Activated T-cell treated with anti-CD3 and anti-CD28 coated beads for 24 hours (primary cell): ENCODE measurements at regions not wholly inside any gene's neighbourhood (a gene's known extent, or its start where the extent isn't known, plus 50 kb on each side); places are given as distances from the start of the nearest gene placed in this dataset.

ENCODE experiments used
- DNase-seq: peaks from one replicate; pipeline ENCODE4 v3.0.0-alpha.2; 2020; ENCODE audit warnings: low read depth

- DNase-seq = no peak
Observed at GRCh38 chr5:74187757-74188156, 452.8 kb downstream of the ENC1 start.

GRCh38 chr5:74186356-74187315, 453.9 kb downstream of the ENC1 start:
- no peak for DNase-seq

GRCh38 chr5:74185599-74185998, 454.9 kb downstream of the ENC1 start:
- DNase-seq = no peak

- no peak for DNase-seq
Observed at GRCh38 chr5:74184649-74185048, 455.9 kb downstream of the ENC1 start.

GRCh38 chr5:74183041-74183440, 457.5 kb downstream of the ENC1 start:
- DNase-seq = no peak

GRCh38 chr5:74182603-74183002, 457.9 kb downstream of the ENC1 start:
- no peak for DNase-seq

- DNase-seq = no peak
Observed at GRCh38 chr5:74179701-74180100, 460.8 kb downstream of the ENC1 start.

GRCh38 chr5:74179179-74179578, 461.3 kb downstream of the ENC1 start:
- DNase-seq = no peak

GRCh38 chr5:74177961-74178360, 462.6 kb downstream of the ENC1 start:
- no peak for DNase-seq

GRCh38 chr5:74174366-74174765, 466.2 kb downstream of the ENC1 start:
- no peak for DNase-seq

GRCh38 chr5:74173665-74174064, 466.9 kb downstream of the ENC1 start:
- no peak for DNase-seq

GRCh38 chr5:74173241-74173640, 467.3 kb downstream of the ENC1 start:
- no peak for DNase-seq

GRCh38 chr5:74169701-74170100, 470.8 kb downstream of the ENC1 start:
- no peak for DNase-seq

GRCh38 chr5:74167930-74168315, 472.6 kb downstream of the ENC1 start:
- no peak for DNase-seq

- DNase-seq = no peak
Observed at GRCh38 chr5:74167206-74167929, 473.2 kb downstream of the ENC1 start.

- DNase-seq = no peak
Observed at GRCh38 chr5:74166064-74166463, 474.5 kb downstream of the ENC1 start.

GRCh38 chr5:74164725-74165235, 475.7 kb downstream of the ENC1 start:
- DNase-seq = no peak

GRCh38 chr5:74162524-74162923, 478.0 kb downstream of the ENC1 start:
- DNase-seq = no peak

GRCh38 chr5:74161170-74161569, 479.4 kb downstream of the ENC1 start:
- DNase-seq = no peak

- no peak for DNase-seq
Observed at GRCh38 chr5:74156728-74157383, 483.7 kb downstream of the ENC1 start.

- no peak for DNase-seq
Observed at GRCh38 chr5:74155501-74155900, 485.0 kb downstream of the ENC1 start.

GRCh38 chr5:74154526-74154925, 486.0 kb downstream of the ENC1 start:
- DNase-seq = no peak
